ENCODE measurements at regions not wholly inside any gene's neighbourhood (a gene's known extent, or its start where the extent isn't known, plus 50 kb on each side); places are given as distances from the start of the nearest gene placed in this dataset.

GRCh38 chr1:9435854-9436640, 103.2 kb upstream of the SLC25A33 start:
- H3K27ac ChIP-seq (replicated peaks in 1 of 4), result peak overlapping the region in 2 of 4 donors; percentile 5 to 18
- intact Hi-C loops (cut with DNase I), result no loop called here
- H3K27me3 ChIP-seq, result no peaks in the 10 kb centered on the region
- peaks cover 15 to 48% (median 33%) of the 10 kb centered on the region in 4 donors for H3K4me1 ChIP-seq
- 78% methylated on average over 5 of the region's 5 CpGs for WGBS
- no peak for TF ChIP-seq POLR2A (IDR thresholded peaks at IDR 0.05; ENCODE audit: low read depth)
- TF ChIP-seq POLR2AphosphoS5 (IDR thresholded peaks at IDR 0.05), result no peak
- TF ChIP-seq EP300 (IDR thresholded peaks at IDR 0.05), result no peak
- no peak for TF ChIP-seq CTCF (IDR thresholded peaks at IDR 0.05)
- no peaks in the 10 kb centered on the region for H3K36me3 ChIP-seq
- no peaks in the 10 kb centered on the region for H3K9me3 ChIP-seq
- DNase-seq (ENCODE audit: extremely low spot score), result no peak
- no peak overlapping the region for H3K4me3 ChIP-seq

GRCh38 chr1:9437961-9438430, 101.3 kb upstream of the SLC25A33 start:
- no peaks in the 10 kb centered on the region for H3K9me3 ChIP-seq
- DNase-seq (ENCODE audit: extremely low spot score), result no peak
- no peak for TF ChIP-seq POLR2AphosphoS5 (IDR thresholded peaks at IDR 0.05)
- TF ChIP-seq EP300 (IDR thresholded peaks at IDR 0.05), result no peak
- no peak for TF ChIP-seq POLR2A (IDR thresholded peaks at IDR 0.05; ENCODE audit: low read depth)
- TF ChIP-seq CTCF (IDR thresholded peaks at IDR 0.05), result no peak
- 60% methylated on average over 14 of the region's 14 CpGs for WGBS
- intact Hi-C loops (cut with DNase I), result no loop called here
- H3K27ac ChIP-seq (replicated peaks in 1 of 4), result peak overlapping the region; percentile 55 to 73 (median 68)
- H3K4me1 ChIP-seq, result peaks cover 34 to 67% (median 52%) of the 10 kb centered on the region in 4 donors
- no peak overlapping the region for H3K4me3 ChIP-seq
- no peaks in the 10 kb centered on the region for H3K27me3 ChIP-seq
- no peaks in the 10 kb centered on the region for H3K36me3 ChIP-seq

GRCh38 chr1:9438431-9439073, 100.7 kb upstream of the SLC25A33 start:
- intact Hi-C loops (cut with DNase I), result no loop called here
- 61% methylated on average over 11 of the region's 12 CpGs for WGBS
- H3K4me3 ChIP-seq, result no peak overlapping the region
- H3K27me3 ChIP-seq, result no peaks in the 10 kb centered on the region
- no peaks in the 10 kb centered on the region for H3K36me3 ChIP-seq
- H3K9me3 ChIP-seq, result no peaks in the 10 kb centered on the region
- H3K27ac ChIP-seq (replicated peaks in 1 of 4), result peak overlapping the region; percentile 55 to 73 (median 68)
- H3K4me1 ChIP-seq, result peaks cover 40 to 71% (median 55%) of the 10 kb centered on the region in 4 donors
- no peak for TF ChIP-seq POLR2A (IDR thresholded peaks at IDR 0.05; ENCODE audit: low read depth)
- TF ChIP-seq POLR2AphosphoS5 (IDR thresholded peaks at IDR 0.05), result peak in 1 of 2 donors; percentile 38
- DNase-seq (ENCODE audit: extremely low spot score), result peak; percentile 94

GRCh38 chr1:9439074-9439761, 100.0 kb upstream of the SLC25A33 start:
- no peak for DNase-seq (ENCODE audit: extremely low spot score)
- intact Hi-C loops (cut with DNase I), result no loop called here
- no peaks in the 10 kb centered on the region for H3K27me3 ChIP-seq
- H3K4me1 ChIP-seq, result peaks cover 46 to 78% (median 58%) of the 10 kb centered on the region in 4 donors
- H3K9me3 ChIP-seq, result no peaks in the 10 kb centered on the region
- 85% methylated on average over 9 of the region's 9 CpGs for WGBS
- no peak overlapping the region for H3K4me3 ChIP-seq
- H3K36me3 ChIP-seq, result no peaks in the 10 kb centered on the region
- no peak for TF ChIP-seq POLR2AphosphoS5 (IDR thresholded peaks at IDR 0.05)
- no peak for TF ChIP-seq CTCF (IDR thresholded peaks at IDR 0.05)
- no peak for TF ChIP-seq EP300 (IDR thresholded peaks at IDR 0.05)
- no peak for TF ChIP-seq POLR2A (IDR thresholded peaks at IDR 0.05; ENCODE audit: low read depth)
- H3K27ac ChIP-seq (replicated peaks in 1 of 4), result peak overlapping the region; percentile 55 to 73 (median 68)

GRCh38 chr1:9440261-9440660, 99.0 kb upstream of the SLC25A33 start:
- H3K27ac ChIP-seq (replicated peaks in 1 of 4), result peak overlapping the region in 3 of 4 donors; percentile 74 to 85 (median 77)
- DNase-seq (ENCODE audit: extremely low spot score), result no peak
- intact Hi-C loops (cut with DNase I), result loop anchor here (10.0 kb wide), 1 partner anchor 65 kb away; no protein-coding TSS in a partner anchor
- WGBS, result 94% methylated on average over 7 of the region's 7 CpGs
- peaks cover 49 to 82% (median 62%) of the 10 kb centered on the region in 4 donors for H3K4me1 ChIP-seq
- no peaks in the 10 kb centered on the region for H3K27me3 ChIP-seq
- TF ChIP-seq CTCF (IDR thresholded peaks at IDR 0.05) (no peak), POLR2A (IDR thresholded peaks at IDR 0.05; ENCODE audit: low read depth) (no peak), EP300 (IDR thresholded peaks at IDR 0.05) (no peak), POLR2AphosphoS5 (IDR thresholded peaks at IDR 0.05) (no peak)
- H3K4me3 ChIP-seq, result no peak overlapping the region
- H3K36me3 ChIP-seq, result no peaks in the 10 kb centered on the region
- no peaks in the 10 kb centered on the region for H3K9me3 ChIP-seq

Data from esophagus muscularis mucosa (tissue), 4 donors.